ENCODE measurements at regions not wholly inside any gene's neighbourhood (a gene's known extent, or its start where the extent isn't known, plus 50 kb on each side); places are given as distances from the start of the nearest gene placed in this dataset.
"Not testable (repeated sequence)": the region's sequence is repeated elsewhere in the genome, so short reads cannot be mapped to it uniquely, and the experiment has no call there.

DNA sequence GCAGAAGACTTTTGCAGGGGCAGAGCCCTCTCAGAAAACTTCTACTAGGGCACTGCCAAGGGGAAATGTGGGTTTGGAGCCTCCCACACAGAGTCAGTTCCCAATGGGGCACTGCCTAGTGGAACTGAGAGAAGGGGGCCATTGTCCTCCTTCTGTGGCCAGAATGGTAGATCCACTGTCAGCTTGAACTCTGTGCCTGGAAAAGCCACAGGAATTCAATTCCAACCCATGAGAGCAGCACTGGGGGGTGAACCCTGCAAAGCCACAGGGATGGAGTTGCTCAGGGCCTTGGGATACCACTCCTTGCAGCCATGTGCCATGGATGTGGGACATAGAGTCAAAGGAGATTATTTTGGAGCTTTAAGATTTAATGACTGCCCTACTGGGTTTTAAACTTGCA lies 262.2 kb upstream of the SEMA3C start:
- no peak for DNase-seq (ENCODE audit: low spot score)

DNA sequence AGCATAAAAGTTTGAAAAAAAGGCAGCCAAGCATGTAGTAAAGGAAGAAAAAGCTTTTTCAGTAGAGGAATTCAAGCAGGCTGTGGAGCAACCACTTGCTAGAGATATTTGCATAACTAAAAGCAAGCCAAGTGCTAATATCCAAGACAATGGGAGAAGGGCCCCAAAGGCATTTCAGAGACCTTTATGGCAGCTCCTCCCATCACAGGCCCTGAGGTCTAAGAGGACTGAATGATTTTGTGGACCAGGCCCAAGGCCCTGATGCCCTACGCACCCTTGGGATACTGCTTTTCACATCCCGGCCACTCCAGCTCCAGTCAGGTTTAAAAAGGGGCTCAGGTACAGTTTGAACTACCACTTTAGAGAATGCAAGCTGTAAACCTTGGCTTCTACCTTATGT lies 261.7 kb upstream of the SEMA3C start:
- DNase-seq (ENCODE audit: low spot score) = no peak

DNA sequence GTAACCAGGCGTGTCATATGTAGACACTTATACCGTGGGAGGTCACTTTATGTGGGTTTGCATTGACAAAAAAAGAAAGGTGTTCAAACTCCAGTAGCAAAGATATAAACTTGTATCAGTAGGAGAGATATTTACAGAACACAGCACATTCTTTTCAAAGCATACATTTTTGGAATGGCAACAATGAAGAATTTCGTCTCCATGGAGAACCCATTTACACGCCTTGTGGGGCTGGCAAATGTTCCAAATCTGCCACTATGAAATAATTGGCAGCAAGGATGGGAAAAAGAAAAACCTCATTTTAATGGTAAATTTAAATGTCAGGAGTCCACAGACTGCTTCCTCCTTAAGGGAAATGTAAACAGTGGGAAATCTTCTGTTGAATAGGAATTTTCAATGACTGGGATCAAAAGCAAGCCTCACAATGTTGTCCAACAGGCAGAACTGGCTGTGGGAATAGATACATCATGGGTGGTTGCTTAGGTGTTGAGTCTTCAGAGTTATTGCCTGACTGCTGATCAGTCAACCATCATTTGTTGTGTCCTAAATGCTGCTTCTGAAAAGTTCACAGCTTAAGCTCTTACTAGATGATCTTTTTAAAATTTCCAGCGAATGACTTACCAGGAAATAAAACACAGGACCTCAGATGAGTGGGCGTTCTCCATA lies 256.6 kb upstream of the SEMA3C start:
- no peak for DNase-seq (ENCODE audit: low spot score)

DNA sequence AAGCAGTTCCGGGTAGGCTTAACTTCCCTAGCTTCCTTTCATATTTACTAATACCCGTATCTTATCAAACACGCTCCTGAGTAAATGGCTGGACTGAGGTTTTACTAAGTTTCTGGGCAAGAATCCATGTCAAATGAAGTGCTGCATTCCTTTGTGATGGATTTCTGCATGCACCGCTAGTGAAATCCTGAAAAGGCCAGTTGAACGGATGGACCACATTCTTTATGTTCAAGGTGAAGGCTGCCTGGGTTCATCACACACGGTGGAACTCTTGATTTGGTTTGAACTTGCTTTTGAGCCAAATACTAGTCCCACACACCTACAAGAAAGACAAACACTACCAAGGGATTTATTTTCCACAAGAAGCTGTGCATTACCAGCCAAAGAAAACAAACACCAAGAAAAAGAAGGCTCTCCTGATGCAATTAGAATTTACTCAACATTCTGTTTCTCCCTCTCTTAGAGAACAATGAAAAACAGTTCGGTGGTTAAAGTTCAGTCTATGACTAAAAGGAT lies 255.0 kb upstream of the SEMA3C start:
- DNase-seq (ENCODE audit: low spot score) = no peak

DNA sequence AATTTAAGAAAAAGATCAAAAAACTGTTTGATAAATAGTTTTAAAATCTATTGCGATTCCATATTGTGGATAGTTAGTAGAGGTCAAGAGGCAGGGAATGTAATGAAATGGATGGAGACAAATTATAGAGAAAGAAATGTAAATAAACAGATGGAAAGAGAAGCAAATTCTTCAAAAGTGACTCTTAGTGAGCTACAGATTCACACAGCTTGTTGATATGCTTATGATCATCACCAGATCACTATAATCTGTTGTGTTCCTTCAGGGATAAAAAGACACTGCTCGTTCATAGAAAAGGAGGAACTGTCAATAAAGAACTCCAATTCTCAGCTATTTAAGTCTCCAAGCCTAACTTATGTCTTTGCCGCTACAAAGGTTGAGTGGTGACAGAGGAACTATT lies 251.4 kb upstream of the SEMA3C start:
- DNase-seq (ENCODE audit: low spot score) = no peak

DNA sequence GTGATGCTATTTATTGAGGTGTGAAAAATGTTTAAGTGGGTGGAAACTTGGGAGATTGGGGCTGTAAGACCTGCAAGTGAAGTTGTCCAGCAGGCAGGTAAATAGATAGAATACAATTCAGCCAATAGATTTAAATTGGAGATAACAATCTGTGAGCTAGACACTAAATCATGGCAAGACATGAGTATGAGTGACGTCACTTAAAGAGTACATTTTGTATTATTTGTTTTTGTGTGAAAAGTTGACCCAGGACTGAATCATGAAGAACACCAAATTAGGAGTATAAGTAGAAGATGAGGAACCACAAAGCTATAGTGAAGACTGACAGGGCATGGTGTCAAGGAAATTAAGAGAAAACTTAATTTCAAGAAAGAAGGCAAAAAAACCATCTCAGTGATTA lies 249.1 kb upstream of the SEMA3C start:
- no peak for DNase-seq (ENCODE audit: low spot score)

DNA sequence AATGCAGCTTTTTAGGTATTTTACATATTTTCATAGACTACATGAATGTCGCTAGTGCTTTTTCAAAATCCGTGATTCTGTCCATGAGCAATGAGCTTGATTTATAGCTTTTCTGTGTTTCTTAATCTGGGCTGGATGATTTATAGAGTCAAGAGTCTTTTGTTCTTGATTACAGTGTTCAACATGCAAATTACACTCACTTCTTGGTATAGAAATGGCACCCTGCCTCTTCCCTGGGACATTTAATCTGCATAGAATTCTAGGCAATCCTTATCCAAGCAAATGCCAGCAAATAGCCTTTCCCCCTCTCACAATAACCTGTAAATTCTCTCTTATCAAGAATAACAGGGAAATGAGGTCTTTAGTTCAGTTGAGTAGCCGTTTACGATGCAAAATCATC lies 246.2 kb upstream of the SEMA3C start:
- DNase-seq (ENCODE audit: low spot score) = no peak

DNA sequence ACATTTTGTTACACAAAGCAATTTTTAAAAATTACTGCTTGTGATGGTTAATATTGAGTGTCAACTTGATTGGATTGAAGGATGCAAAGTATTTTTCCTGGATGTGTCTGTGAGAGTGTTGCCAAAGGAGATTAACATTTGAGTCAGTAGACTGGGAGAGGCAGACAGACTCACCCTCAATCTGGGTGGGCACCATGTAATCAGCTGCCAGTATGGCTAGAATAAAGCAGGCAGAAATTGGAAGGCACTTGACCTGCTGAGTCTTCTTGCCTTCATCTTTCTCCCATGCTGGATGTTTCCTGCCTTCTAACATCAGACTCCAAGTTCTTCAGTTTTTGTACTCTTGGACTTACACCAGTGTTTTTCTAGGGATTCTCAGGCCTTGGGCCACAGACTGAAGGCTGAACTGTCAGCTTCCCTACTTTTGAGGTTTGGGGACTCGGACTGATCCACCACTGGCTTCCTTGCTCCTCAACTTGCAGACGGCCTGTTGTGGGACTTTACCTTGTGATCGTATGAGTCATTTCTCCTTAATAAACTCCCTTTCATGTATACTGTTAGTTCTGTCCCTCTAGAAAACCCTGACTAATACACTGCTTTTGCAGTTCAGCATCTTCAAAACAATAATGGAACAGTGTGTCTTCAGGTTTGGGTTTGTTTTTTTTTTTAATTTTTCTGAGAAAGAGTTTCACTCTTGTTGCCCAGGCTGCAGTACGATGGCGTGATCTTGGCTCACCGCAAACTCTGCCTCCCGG lies 244.1 kb upstream of the SEMA3C start:
- no peak for DNase-seq (ENCODE audit: low spot score)

DNA sequence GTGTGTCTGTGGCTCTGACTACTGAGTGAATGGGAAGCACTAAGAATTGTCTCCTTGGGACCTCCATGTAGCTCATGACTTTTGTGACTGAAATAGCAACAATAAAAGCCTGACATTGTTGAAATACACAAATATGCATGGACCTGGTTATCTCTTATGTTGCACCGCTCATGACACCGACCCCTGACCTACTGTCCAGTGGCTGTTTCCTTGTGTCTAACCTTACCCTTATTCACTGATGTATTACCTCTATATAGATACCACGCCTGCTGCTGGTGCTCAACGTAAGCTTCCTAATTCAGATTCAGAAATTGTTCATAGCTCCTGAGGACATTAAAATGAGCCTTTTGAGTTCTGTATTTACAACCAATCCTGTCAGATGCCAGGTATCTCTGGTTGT lies 243.4 kb upstream of the SEMA3C start:
- DNase-seq (ENCODE audit: low spot score) = no peak

DNA sequence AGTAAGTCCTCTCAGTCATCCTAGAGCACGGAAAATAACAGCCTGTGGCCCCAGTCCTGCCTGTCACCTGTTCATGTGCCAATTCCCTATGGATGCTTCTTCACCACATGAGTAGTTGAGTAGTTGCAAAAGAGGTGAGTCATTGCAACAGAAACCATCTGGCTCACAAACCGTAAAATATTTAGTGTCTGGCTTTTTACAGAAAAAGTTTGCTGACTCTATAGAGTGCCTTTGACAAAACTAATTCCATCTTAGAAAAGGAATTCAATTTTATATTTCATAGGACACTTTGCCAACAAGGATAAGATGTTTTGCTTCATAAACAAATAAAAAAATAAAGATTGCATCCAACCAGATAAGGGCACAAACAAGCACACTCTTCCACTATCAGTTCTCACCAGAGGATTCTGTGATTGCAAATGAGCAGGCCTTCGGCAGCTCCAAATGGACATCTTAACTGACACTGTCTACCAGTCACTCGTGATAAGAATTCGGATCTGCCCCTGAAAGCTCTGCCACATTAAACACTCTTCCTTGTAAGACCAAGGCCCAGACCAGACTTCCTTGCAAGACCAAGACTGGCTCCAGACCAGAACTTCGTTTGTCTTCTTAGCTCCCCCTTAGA lies 242.7 kb upstream of the SEMA3C start:
- DNase-seq (ENCODE audit: low spot score) = no peak

DNA sequence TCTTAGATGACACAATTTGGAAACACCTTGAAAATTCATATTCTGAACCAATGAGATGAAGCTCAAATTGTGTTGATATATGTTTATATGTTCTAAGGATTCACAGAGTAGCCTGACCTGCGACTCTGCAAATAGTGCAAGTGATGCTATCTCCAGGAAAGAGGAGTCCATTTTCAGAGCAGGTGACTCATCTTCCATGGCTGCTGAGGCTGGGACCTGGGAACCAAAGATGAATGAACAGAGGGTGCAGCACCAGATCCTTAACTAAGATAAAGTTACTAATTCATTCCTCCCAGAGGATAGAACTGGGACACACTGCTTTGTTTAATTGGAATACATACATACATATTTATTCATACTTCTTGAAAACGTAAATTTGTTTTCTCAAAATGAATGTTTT lies 240.6 kb upstream of the SEMA3C start:
- DNase-seq (ENCODE audit: low spot score) = no peak

DNA sequence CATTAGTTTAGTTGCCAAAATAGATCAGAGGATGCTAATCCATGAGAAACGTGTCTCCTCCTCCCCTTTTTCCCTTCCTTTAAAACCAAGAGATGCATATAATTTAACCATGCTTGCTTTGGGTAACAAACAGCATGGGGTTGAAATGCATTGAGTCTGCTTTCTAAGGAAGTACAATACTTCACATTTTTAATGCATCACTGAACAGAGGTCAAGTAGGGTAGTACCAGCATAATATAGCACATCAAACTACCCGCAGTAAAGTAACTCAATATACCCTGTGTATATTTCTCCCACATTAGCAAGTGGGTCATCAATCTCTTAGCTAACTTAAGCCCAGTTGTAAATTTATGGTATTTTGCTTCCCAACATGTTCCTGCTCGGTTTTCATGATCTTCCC lies 239.3 kb upstream of the SEMA3C start:
- DNase-seq (ENCODE audit: low spot score) = no peak

DNA sequence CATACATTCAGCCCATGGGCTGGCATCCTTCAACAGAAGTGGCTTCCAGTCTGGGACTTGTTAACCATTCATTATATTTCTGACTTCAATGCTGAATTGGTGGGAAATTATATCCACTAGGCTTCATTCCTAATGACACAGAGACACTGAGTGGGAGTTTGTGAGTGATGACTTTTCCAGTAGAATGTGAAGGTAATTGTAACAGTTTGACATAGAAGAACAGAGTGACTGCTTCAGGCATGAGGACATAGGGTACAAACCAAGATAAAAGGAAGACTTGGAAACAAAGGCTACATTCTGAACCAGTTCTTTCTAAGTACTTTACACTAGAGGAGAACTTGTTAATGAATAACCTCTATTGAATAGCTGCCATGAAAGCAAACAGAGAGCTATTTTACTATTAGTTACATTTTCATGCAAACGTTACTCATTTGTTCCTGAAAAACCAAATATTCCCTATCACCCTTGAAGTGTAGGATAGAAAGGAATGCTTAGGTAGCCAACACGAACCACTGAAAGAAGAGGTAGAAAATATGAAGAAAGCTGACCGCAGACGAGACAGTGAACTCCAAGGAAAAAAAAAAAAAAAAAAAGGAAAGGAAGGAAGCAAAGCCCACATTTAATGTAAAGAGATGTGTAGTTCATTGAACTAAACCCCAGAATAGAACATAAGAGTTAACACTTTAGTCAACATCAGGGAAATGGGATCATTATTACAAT lies 237.0 kb upstream of the SEMA3C start:
- DNase-seq (ENCODE audit: low spot score) = no peak

DNA sequence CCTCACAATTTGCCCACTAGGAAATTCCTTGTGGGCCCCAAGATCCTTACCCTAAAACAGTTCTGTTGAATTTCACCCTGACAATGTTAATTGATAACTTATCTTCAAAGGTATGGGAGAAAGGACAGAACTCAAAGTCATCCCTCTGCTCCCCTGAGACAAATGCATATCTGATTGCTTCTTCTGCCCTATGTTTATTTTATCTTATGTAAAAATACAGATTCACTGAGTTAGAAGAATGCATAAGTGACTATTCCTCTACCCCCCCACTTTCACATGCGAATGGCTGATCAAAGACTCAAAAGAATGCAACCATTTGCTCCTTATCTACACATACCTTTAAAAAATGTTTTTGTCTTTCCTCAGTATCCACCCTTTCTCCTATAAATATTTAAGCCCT lies 235.7 kb upstream of the SEMA3C start:
- no peak for DNase-seq (ENCODE audit: low spot score)

DNA sequence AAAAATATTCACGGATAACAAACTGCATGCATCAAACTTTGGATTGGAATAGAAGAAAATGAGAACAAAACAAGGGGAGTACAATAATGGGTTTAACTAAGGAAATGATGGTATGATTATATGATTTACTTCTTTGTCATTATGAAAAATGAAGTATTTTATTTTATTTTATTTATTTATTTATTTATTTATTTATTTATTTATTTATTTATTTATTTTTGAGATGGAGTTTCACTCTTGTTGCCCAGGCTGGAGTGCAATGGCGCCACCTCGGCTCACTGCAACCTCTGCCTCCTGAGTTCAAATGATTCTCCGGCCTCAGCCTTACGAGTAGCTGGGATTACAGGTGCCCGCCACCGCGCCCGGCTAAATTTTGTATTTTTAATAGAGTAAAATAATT lies 234.1 kb upstream of the SEMA3C start:
- not testable (repeated sequence) for DNase-seq (ENCODE audit: low spot score)

DNA sequence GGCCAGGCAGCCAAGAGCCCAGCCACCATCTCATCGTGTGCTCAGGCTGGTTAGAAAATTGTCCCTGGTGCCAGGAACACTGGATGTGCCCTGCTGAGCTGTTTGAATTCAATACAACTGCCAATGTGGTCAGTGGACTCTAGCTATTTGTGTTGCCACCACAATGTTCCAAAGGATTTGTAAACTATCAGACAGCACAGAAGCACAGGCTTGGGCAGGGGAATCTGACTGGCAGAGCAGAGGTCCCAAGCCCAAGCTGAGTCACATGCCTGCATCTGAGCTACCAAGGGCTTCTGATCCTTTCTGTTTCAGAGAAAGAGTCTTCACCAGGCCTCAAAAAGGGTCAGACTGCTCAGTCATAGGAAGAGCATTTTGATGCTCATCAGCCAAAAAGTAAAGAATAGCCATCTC lies 232.1 kb upstream of the SEMA3C start:
- no peak for DNase-seq (ENCODE audit: low spot score)

DNA sequence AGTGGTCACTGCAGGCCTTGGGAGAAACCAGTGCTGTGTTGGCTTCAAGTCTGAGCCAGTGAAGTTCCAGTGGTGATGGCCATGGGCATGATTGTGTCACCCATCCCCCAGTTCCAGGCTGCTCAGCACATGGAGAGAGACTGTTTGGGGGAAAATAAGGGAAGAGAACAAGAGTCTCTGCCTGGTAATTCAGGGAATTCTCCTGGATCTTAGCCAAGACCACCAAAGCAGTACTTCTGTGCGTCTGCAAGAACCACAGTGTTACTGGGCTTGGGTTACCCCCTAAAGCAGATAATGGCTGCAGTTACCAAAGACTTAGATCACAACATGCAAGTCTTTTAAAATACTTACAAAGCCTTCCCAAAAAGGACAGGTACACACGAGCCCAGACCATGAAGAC lies 225.0 kb upstream of the SEMA3C start:
- DNase-seq (ENCODE audit: low spot score) = no peak

DNA sequence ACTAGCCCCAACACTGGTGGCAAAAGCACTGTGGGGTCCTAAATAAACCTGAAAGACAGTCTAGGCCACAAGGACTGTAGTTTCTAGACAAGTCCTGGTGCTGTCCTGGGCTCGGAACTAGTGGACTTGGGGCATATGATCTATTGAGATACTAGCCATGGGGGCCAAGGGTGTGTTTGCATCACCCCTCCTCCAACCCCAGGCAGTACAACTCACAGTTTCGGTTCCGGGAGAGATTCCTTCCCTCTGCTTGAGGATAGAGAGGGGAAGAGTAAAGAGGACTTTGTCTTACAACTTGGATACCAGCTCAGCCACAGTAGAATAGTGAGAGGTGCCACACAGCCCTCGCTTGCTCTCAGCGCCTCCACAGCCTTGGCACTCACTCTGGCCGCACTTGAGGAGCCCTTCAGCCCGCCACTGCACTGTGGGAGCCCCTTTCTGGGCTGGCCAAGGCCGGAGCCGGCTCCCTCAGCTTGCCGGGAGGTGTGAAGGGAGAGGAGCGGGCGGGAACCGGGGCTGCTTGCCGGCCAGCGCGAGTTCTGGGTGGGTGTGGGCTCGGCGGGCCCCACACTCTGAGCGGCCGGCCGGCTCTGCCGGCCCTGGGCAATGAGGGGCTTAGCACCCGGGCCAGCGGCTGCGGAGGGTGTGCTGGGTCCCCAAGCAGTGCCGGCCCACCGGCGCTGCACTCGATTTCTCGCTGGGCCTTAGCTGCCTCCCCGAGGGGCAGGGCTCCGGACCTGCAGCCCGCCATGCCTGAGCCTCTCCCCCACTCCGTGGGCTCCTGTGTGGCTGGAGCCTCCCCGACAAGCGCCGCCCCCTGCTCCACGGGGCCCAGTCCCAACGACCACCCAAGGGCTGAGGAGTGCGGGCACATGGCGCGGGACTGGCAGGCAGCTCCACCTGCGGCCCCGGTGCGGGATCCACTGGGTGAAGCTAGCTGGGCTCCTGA lies 222.7 kb upstream of the SEMA3C start:
- DNase-seq (ENCODE audit: low spot score) = not testable (repeated sequence)

DNA sequence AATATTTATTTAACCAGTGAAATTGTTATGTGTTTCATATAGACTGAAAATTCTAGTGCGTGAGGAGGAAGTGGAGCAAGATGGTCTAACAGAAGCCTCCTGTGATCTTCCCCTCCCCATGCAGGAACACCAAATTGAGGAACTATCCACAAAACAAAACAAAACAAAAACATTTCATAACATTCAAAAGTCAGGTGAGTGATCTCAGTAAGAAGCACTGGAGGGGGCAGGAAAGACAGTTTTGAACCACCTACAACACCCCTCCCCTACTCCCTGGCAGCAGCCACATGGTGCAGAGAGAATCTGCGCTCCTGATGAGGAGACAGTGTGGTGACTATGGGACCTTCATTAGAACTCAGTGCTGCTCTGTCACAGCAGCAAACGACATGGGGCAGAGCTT lies 221.9 kb upstream of the SEMA3C start:
- no peak for DNase-seq (ENCODE audit: low spot score)

DNA sequence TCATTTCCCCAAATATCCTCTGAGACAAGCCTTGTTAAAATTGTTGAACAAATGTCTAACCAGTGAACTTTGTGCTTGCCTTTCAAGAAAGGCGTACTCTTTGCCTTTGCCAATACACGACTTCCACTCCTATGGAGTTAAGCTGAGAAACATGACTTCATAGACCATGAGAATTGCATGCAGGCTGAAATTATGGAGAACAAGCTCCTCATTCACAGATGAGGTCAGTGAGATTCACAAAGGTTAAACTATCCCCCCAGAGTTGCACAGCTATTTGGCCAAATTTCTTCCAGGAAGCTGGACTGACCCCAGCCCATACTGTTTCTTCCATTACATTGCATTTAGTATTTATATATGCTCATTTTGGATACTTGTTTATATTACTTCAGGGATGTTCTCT lies 221.4 kb upstream of the SEMA3C start:
- no peak for DNase-seq (ENCODE audit: low spot score)

DNA sequence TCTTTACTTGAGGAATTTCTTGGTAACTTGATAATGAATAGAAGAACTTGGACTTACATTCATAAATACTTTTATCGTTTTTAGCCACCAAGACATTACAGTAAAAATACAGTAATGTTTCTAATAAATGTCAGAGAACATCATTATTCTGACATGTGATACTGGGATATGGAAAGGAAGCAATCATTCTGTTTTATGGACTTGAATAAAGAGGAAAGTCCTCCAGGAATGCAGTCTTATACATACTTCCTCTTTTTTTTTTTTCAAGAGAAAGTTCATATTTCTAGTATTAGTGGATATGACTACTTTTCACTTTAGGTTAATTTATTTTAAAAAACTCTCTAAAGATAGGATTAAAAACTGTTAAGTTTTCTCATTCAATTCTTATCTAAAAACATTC lies 220.0 kb upstream of the SEMA3C start:
- no peak for DNase-seq (ENCODE audit: low spot score)

DNA sequence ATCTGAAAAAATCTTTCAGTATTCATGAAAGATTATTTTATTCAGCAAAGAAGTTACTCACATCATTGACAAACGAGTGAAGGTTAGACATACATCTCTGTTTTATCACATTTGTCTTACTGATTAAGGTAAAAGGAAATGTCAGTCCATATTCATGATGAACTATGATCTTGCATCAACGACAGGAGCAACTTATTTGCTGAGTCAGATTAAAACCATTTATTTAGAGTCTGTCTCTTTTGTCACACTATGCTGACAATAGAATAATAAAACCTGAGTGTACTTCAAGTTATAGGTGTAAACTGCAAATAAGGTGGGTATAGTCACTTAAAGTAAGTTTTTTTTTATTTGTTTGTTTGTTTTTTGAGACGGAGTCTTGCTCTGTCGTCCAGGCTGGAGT lies 216.5 kb upstream of the SEMA3C start:
- no peak for DNase-seq (ENCODE audit: low spot score)
